GM12891 (cell line): ENCODE measurements at regions not wholly inside any gene's neighbourhood (a gene's known extent, or its start where the extent isn't known, plus 50 kb on each side); places are given as distances from the start of the nearest gene placed in this dataset.

ENCODE experiments used
- POLR2A ChIP-seq: IDR thresholded peaks from 2 replicates; pipeline ENCODE4 v1.6.1; 2011; ENCODE audit warnings: low read depth, low read length, control low read depth
- POLR2AphosphoS5 ChIP-seq: IDR thresholded peaks from 2 replicates; pipeline ENCODE4 v1.6.1; 2011; ENCODE audit warnings: low read depth, low read length, control low read depth
- TAF1 ChIP-seq: IDR thresholded peaks from 2 replicates; pipeline ENCODE4 v1.6.1; 2011; ENCODE audit warnings: low read depth, low read length, control low read depth

DNA sequence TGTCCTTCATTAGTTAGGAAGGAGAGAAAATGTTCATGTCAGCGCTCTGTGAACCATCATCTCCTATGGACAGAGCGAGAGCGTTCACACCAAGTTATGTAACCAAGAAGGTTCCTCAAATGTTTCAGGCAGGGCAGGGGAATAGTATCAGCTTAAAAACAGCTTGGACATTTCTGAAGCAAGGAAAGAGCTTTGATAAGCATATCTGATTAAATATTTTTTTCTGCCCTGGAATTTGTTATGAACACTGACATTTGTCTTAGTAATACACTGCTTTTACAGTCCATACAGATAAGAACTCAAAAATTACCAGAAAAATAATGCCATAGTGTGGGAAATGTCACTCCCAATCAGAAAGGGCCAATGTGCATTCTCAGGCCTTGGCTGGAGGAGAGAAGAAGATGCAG, 66.3 kb upstream of the LIFR start:
- TF ChIP-seq POLR2A (no peak), TAF1 (no peak), POLR2AphosphoS5 (no peak)
